GM12878 (cell line): ENCODE measurements at regions not wholly inside any gene's neighbourhood (a gene's known extent, or its start where the extent isn't known, plus 50 kb on each side); places are given as distances from the start of the nearest gene placed in this dataset.

Experiments used
- CTCF ChIP-seq, 3 experiments: IDR thresholded peaks in 2 of 3; conservative IDR thresholded peaks in 1 of 3; 2 replicates each; pipeline ENCODE4 v1.5.1; 2011; ENCODE audit warnings: low read depth in 3 of 3, low read length in 3 of 3, mild to moderate bottlenecking in 3 of 3, control low read depth in 2 of 3, moderate library complexity in 2 of 3, inconsistent platforms in 1 of 3, mixed read lengths in 1 of 3; ENCODE audit not compliant: control insufficient read depth in 2 of 3, insufficient read depth in 1 of 3; ENCODE audit errors: extremely low read depth in 1 of 3
- EZH2 ChIP-seq: IDR thresholded peaks from 2 replicates; pipeline ENCODE4 v1.6.1; 2012; ENCODE audit warnings: low read depth, mild to moderate bottlenecking, control low read depth, inconsistent platforms, low read length, borderline replicate concordance; ENCODE audit not compliant: control insufficient read depth
- RAD21 ChIP-seq: IDR thresholded peaks from 2 replicates; pipeline ENCODE4 v1.6.1; 2011; ENCODE audit warnings: mild to moderate bottlenecking, low read depth, low read length, moderate library complexity; ENCODE audit not compliant: insufficient read depth
- ZNF592 ChIP-seq: fragments of 450-650 bp; IDR thresholded peaks from 2 replicates; pipeline ENCODE4 v1.6.1; 2017; ENCODE audit warnings: mild to moderate bottlenecking, moderate library complexity

GRCh38 chr5:148913493-148913892 lies 87.1 kb downstream of the ADRB2 start:
- TF ChIP-seq CTCF (IDR thresholded peaks at IDR 0.05 in 2 of 3, conservative IDR thresholded peaks at IDR 0.05 in 1 of 3; ENCODE audit: control insufficient read depth in 2 of 3, extremely low read depth in 1 of 3, insufficient read depth in 1 of 3, low read depth in 3 of 3, low read length in 3 of 3) (no peak), ZNF592 (no peak), EZH2 (no peak), RAD21 (no peak)
